Tibial nerve (tissue), 4 donors: ENCODE measurements at regions not wholly inside any gene's neighbourhood (a gene's known extent, or its start where the extent isn't known, plus 50 kb on each side); places are given as distances from the start of the nearest gene placed in this dataset.

ENCODE experiments used
- DNase-seq, 2 donors: peaks; one replicate each; pipeline ENCODE4 v3.0.0-alpha.2; 2019; ENCODE audit warnings: low spot score in 2 of 2
- H3K27ac ChIP-seq, 4 donors: fragments of 200-600 bp; sonication (generic) in 3 of 4; one replicate each; pipeline ENCODE4 v1.5.1; 2017 to 2019; ENCODE audit warnings: mild to moderate bottlenecking in 1 of 4
- H3K27me3 ChIP-seq, 2 donors: fragments of 200-600 bp; sonication (generic) in 1 of 2; one replicate each; pipeline versions ENCODE4 v1.5.1 to v1.6.0; 2017 to 2019
- H3K36me3 ChIP-seq, 3 donors: fragments of 200-600 bp; sonication (generic); one replicate each; pipeline ENCODE4 v1.5.1; 2018 to 2019
- H3K4me1 ChIP-seq, 4 donors: fragments of 200-600 bp; sonication (generic) in 3 of 4; one replicate each; pipeline ENCODE4 v1.5.1; 2017 to 2019
- H3K4me3 ChIP-seq, 4 donors: fragments of 200-600 bp; sonication (generic) in 3 of 4; one replicate each; pipeline ENCODE4 v1.5.1; 2017 to 2019; ENCODE audit warnings: mild to moderate bottlenecking in 1 of 4, moderate library complexity in 1 of 4
- H3K9me3 ChIP-seq, 4 donors: fragments of 200-600 bp; sonication (generic) in 3 of 4; one replicate each; pipeline ENCODE4 v1.5.1; 2017 to 2019
- EP300 ChIP-seq, 2 donors: sonication (generic); formaldehyde crosslinking; IDR thresholded peaks; one replicate each; pipeline ENCODE4 v1.6.1; 2017; ENCODE audit warnings: antibody characterized with exemption in 2 of 2, mild to moderate bottlenecking in 1 of 2
- POLR2A ChIP-seq, 2 donors: fragments of 450-650 bp; IDR thresholded peaks; one replicate each; pipeline ENCODE4 v1.6.1; 2017; ENCODE audit warnings: antibody characterized with exemption in 2 of 2, mild to moderate bottlenecking in 2 of 2, moderate library complexity in 2 of 2
- WGBS, 2 donors: methylation state at CpG; one replicate each; pipeline ENCODE4 v1.1.5; 2018; 5-methylcytosine and 5-hydroxymethylcytosine counted together
- TF ChIP-seq, protein P1 (sequence below), 5 experiments: fragments of 200-600 bp in 3 of 5; fragments of 450-650 bp in 2 of 5; sonication (generic) in 3 of 5; IDR thresholded peaks; one replicate each; pipeline ENCODE4 v1.5.1; 2016 to 2019; ENCODE audit warnings: antibody characterized with exemption in 5 of 5, mild to moderate bottlenecking in 3 of 5, moderate library complexity in 2 of 5

- DNase-seq: no peak
- H3K4me1 ChIP-seq: no peaks in the 10 kb centered on the region
- no peak overlapping the region for H3K27ac ChIP-seq
- H3K9me3 ChIP-seq: no peaks in the 10 kb centered on the region
- WGBS, 2 donors: 63% methylated on average over 8 of the region's 8 CpGs
- H3K4me3 ChIP-seq: no peak overlapping the region
- no peak for TF ChIP-seq EP300 (IDR thresholded peaks at IDR 0.05)
- TF ChIP-seq, protein P1, sequence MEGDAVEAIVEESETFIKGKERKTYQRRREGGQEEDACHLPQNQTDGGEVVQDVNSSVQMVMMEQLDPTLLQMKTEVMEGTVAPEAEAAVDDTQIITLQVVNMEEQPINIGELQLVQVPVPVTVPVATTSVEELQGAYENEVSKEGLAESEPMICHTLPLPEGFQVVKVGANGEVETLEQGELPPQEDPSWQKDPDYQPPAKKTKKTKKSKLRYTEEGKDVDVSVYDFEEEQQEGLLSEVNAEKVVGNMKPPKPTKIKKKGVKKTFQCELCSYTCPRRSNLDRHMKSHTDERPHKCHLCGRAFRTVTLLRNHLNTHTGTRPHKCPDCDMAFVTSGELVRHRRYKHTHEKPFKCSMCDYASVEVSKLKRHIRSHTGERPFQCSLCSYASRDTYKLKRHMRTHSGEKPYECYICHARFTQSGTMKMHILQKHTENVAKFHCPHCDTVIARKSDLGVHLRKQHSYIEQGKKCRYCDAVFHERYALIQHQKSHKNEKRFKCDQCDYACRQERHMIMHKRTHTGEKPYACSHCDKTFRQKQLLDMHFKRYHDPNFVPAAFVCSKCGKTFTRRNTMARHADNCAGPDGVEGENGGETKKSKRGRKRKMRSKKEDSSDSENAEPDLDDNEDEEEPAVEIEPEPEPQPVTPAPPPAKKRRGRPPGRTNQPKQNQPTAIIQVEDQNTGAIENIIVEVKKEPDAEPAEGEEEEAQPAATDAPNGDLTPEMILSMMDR (IDR thresholded peaks at IDR 0.05): no peak
- TF ChIP-seq POLR2A (IDR thresholded peaks at IDR 0.05): no peak
- H3K27me3 ChIP-seq: no peaks in the 10 kb centered on the region
- H3K36me3 ChIP-seq: no peaks in the 10 kb centered on the region
These were observed 214.6 kb upstream of the MDFIC2 start for GRCh38 chr3:70527026-70527425.

DNA sequence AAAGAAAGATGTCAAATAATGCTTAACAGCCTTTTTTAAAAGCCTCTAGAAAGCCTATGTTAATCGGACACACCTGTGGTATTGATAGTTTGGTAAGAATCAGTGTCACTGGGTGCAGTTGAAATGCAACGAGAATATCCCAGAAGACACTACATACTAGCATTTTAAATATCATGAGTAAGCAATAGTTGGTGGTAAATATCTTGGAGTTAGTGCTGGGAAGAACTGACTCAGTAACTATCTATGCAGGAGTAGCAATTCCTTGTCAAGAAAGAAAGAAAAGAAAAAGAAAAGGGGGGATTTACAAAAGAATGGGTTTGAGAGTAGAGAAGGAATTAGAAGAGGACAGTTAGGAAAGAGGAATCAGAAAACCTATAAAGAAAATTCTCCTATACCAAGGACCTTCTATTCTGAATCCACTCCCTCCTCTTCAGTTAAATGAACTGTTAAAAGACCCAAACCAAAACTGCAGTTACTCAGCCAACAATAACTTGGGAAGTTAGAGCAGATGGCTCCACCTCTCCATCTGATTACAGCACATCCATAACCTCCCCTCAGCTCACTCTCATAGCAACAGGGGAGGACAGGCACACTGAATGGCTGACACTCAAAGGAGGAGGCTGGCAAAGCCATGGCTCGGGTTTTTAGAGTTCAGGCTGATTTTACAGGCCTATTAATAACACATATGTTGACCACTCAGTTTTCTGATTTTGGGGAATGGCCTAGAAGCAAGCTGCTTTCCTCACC is 207.6 kb upstream of the MDFIC2 start:
- Histone ChIP-seq H3K4me1 (peaks cover 0 to 3% (median 0%) of the 10 kb centered on the region in 4 donors), H3K36me3 (no peaks in the 10 kb centered on the region), H3K9me3 (no peaks in the 10 kb centered on the region), H3K4me3 (no peak overlapping the region), H3K27me3 (no peaks in the 10 kb centered on the region), H3K27ac (no peak overlapping the region)
- WGBS, 2 donors: 64 to 74% methylated on average over 3 of the region's 3 CpGs
- TF ChIP-seq POLR2A (IDR thresholded peaks at IDR 0.05): no peak
- TF ChIP-seq, protein P1 (IDR thresholded peaks at IDR 0.05): no peak
- no peak for TF ChIP-seq EP300 (IDR thresholded peaks at IDR 0.05)
- DNase-seq: no peak

- Histone ChIP-seq H3K4me3 (no peak overlapping the region), H3K36me3 (no peaks in the 10 kb centered on the region), H3K9me3 (no peaks in the 10 kb centered on the region), H3K27me3 (no peaks in the 10 kb centered on the region), H3K4me1 (peaks cover 0 to 3% (median 0%) of the 10 kb centered on the region in 4 donors), H3K27ac (no peak overlapping the region)
- no peak for DNase-seq
- WGBS, 2 donors: 66 to 68% methylated on average over 4 of the region's 4 CpGs
- TF ChIP-seq EP300 (IDR thresholded peaks at IDR 0.05) (no peak), POLR2A (IDR thresholded peaks at IDR 0.05) (no peak)
- TF ChIP-seq, protein P1 (IDR thresholded peaks at IDR 0.05): no peak
These were observed 206.6 kb upstream of the MDFIC2 start for GRCh38 chr3:70519026-70519425.

DNA sequence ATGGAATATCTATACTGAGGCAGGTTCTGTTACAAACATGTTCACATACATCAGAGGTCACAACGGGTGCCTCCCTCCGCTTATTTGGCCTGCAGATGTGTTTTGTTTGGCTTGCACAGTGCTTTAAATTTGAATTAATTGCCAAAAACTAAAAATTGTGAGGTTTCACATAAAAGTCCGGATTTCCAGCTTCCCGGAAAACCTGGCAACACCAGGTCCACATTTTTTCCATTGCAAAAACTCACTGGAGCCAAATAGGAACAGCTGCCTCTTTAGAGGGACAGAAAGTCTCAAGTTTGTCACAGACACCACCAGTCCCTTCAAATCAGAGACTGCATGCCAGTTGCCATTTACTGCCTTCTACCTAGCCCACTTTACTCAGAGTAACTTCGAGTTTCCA is 205.9 kb upstream of the MDFIC2 start:
- 50 to 61% methylated on average over 5 of the region's 5 CpGs for WGBS, 2 donors
- no peak overlapping the region for H3K4me3 ChIP-seq

More for the DNA sequence above, 205.9 kb upstream of the MDFIC2 start:
- Histone ChIP-seq H3K4me1 (peaks cover 0 to 3% (median 0%) of the 10 kb centered on the region in 4 donors), H3K36me3 (no peaks in the 10 kb centered on the region), H3K27ac (no peak overlapping the region), H3K9me3 (no peaks in the 10 kb centered on the region), H3K27me3 (no peaks in the 10 kb centered on the region)
- no peak for TF ChIP-seq POLR2A (IDR thresholded peaks at IDR 0.05)
- TF ChIP-seq EP300 (IDR thresholded peaks at IDR 0.05): no peak
- TF ChIP-seq, protein P1 (IDR thresholded peaks at IDR 0.05): no peak
- DNase-seq: no peak
